Activated CD4-positive, alpha-beta T cell treated with anti-CD3 and anti-CD28 coated beads, Interleukin-2, amount 50 U/mL, for 16 hours (primary cell): ENCODE measurements at regions not wholly inside any gene's neighbourhood (a gene's known extent, or its start where the extent isn't known, plus 50 kb on each side); places are given as distances from the start of the nearest gene placed in this dataset.
"Not testable (repeated sequence)": the region's sequence is repeated elsewhere in the genome, so short reads cannot be mapped to it uniquely, and the experiment has no call there.

Source experiments
- DNase-seq: peaks from one replicate; pipeline ENCODE4 v3.0.0-alpha.2; 2020

- no peak for DNase-seq
Measured at GRCh38 chr13:55602784-55603183, 1537.9 kb upstream of the PRR20A start.

DNA sequence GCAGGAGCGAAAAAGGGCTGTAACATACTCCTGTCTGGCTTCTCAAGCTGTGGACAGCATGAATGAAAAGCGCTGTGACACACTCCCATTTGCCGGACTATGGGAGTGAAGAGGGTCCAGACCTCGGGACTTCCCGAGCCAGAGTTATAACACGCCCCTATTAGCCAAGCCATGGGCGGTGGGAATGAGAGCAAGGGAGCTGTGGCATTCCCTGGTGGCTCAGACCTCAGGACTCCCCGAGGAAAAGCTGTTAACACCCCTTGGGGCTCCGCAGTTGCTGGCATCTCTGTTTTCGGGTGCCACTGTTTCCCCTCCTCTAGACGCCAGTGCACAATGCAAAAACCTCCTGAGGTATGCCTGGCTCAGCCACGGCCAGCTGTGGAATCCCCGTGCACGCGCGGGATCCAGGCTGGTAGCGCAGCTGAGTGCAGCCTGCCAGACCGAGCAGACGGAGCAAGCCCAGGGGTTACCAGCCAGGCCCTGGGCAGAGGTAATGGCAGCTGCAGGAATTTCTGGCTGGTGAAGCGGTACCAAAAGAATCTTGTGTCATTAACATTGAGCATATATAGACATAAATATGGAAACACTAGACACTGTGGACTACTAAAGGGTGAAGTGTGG is 1534.6 kb upstream of the PRR20A start:
- no peak for DNase-seq

DNA sequence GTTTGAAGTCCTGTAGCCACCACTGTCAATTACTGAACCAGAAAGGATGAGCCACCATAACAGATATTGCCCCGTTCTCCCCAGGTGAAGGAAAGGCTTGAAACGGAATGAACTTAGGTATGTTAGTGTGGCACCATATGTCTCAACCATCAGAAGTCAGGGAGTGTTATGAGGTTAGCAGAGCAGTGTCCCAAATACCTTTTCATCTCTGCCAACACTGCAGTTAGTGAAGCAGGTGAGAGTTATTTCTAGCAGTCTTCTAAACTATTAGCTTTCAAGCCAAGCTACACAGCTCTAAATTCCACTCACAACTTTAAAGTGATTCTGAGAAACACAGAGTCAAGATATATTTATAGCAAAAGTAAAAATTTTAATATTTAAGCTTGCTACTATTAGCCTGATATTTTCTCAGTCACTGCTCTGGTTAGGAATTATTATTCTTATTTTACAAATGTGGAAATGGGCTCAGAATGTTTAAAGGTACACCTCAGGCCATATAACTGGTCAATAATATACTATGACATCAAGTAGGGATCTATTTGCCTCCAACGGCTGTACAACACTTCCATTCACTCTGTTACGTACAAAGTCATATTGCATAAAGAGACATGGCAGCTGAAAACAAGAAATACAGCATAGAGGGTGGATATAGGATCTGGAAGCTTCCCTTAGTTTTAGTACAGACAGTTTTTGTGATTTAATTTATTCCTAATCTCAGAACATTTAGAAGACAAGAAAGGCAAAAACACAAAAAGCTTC is 1527.1 kb upstream of the PRR20A start:
- no peak for DNase-seq

GRCh38 chr13:55615081-55615480 is 1525.6 kb upstream of the PRR20A start:
- no peak for DNase-seq

GRCh38 chr13:55617241-55617640 is 1523.5 kb upstream of the PRR20A start:
- DNase-seq = no peak

DNA sequence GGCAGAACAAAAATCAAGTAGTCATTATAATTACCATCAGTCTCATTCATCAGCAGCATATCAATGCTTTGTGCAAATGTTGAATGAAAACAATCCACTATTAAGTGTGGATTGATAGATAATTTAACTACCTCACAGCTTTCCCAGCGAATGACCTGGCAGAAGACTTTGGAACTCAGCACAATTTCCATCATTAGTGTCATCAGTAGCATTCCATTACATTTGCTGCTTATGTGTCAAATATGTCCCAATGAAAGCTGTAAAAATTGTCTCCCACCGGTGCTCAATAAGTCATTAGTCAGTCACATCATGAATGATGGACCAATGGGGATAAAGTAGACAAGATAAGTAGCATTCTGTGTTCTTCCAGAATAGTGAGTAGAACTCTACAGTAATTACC is 1513.5 kb upstream of the PRR20A start:
- DNase-seq = no peak

GRCh38 chr13:55632402-55632801 is 1508.3 kb upstream of the PRR20A start:
- no peak for DNase-seq

DNA sequence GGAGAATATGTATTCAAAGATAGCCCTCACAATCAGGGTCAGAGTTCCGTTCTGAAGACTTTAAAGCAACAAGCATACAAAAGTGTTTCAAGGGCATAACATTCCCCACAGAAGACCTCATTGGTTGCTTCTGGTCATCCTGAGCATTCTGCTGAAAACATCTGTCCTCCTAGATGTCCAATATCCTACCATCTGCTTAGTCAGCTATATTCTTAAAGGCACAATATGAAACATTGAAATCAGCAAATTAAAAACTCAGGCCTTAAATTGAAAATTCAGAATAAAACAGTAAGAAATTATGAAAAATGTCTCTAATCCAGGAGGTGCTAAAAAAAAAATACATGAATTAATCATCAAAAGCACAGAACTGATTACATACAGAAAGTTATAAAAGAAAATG is 1491.2 kb upstream of the PRR20A start:
- DNase-seq = no peak

DNA sequence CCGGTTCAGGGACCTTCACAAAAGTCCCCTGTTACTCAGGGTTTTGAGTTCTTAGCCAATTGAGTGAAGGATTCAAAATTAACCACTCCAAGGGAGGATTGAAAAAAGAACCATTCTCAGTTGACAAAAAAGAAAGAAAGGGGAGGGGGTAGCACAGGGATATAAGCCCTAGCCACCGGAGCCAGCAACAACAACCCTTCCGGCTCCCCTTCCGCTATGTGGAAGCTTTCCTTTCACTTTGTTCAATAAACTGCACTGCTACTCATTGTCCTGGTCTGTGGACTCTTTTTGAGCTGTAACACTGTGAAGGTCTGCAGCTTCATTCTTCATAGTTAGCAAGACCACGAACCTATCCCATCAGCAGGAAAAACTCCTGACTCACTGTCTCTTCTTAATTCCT is 1488.1 kb upstream of the PRR20A start:
- no peak for DNase-seq

DNA sequence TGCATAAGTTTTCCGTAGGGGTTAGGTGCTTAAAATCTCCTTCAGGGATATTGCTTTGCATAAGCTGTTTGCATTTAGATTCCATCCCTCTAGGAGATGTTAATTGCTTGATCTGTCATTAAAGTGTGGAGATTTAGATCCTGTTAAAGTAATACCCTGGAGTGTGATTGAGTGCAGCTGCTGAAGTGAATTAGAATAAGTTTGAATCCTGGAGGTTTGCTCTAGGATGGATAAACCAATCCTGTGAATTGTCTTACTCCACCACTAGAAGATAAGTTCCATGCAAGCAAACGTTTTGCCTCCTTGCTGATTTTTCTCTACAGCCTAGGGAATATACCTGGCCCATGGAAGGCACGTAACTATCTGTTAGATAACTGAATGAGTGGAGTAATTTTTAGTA is 1487.2 kb upstream of the PRR20A start:
- no peak for DNase-seq

DNA sequence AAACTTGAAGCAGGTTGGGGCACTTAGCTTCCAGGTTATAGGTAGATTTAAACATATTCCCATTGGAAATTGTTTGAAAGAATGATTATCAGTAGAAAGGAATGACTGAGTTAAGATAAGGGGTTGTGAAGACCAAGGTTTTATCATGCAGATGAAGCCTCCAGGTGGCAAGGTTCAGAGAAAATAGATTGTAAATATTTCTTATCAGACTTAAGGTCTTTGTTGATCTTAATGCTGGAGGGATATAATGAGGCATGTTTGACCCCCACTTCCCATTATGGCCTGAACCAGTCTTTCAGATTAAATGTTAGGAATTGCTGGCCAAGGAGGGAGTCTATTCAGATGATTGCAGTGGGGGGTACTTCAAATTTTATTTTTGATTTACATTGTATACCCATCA is 1486.5 kb upstream of the PRR20A start:
- DNase-seq = no peak

- not testable (repeated sequence) for DNase-seq
Measured at GRCh38 chr13:55660264-55660663, 1480.5 kb upstream of the PRR20A start.

DNA sequence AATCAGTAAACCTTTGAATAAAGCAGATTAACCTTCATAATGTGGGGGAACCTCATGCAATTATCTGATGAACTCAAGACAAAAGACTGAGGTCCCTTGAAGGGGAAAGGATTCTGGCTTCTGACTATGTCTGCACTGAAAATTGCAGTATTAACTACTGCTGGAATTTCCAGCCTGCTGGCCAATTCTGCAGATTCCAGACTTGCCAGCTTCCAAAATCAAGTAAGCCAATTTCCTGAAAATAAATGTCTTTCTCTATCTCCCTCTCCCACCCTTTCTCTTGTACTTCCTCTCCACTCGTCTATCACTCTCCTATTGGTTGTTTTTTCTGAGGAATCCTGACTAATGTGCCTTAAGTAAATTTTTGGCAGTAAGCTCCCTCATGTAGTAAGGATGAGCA is 1479.9 kb upstream of the PRR20A start:
- no peak for DNase-seq

DNA sequence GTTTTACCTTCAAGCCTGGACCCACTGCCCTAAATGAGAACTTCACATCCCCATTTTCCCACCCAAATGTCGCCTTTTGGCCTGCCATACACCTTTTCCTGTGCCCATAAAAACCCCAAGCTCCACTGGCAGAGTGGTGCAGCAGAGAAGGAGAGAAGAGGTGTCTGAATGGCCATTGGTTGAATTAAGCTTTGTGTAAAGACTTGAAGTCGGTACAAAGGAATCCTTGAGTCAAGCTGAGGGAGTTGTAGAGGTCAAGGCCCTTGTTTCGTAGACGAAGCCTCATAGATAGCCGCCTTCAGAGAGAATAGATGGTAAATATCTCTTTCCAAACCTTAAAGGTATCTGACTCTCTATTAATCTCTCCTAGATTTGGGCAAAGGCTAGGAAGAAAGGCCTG is 1479.2 kb upstream of the PRR20A start:
- no peak for DNase-seq

DNA sequence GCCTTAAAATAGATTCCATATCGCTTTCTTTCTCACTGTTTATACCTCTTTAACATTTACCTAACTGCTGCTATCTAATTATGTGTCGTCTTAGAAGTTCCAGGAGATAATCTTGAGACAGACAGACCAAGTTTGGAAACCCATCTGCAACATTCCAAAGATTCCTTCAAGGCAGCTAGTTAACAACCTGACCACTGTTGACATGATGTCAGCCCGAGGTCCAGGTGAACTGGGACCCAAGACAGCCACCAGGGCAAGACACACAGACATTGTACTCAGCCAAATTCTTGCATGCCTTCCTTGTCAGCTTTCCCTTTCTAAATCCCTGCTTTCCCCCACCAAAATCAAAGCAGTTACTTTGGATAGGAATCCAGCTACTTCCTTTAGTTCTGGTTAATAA is 1476.5 kb upstream of the PRR20A start:
- no peak for DNase-seq

GRCh38 chr13:55669051-55669450 is 1471.7 kb upstream of the PRR20A start:
- no peak for DNase-seq

DNA sequence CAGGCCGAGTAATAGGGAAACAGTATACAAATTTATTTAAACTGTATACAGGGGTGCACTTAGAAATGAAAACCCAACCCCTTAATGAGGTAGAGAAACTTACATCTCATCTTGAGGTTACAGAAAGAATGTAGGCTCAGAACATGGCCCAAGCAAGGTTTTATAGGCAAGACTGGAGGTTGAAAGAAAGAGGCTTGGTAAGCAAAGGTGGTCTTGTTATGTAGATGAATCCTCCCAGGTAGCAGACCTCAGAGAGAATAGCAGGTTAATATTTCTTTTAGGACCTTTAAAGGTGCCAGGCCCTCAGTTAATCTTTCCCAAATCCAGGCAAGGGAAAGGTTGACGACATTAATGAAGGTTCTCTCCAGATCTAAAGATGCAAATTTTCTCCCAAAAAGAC is 1466.8 kb upstream of the PRR20A start:
- DNase-seq = no peak

- DNase-seq = no peak
Measured at GRCh38 chr13:55682776-55683175, 1457.9 kb upstream of the PRR20A start.

- no peak for DNase-seq
Measured at GRCh38 chr13:55705526-55705925, 1435.2 kb upstream of the PRR20A start.

GRCh38 chr13:55705971-55706370 is 1434.7 kb upstream of the PRR20A start:
- DNase-seq = no peak

DNA sequence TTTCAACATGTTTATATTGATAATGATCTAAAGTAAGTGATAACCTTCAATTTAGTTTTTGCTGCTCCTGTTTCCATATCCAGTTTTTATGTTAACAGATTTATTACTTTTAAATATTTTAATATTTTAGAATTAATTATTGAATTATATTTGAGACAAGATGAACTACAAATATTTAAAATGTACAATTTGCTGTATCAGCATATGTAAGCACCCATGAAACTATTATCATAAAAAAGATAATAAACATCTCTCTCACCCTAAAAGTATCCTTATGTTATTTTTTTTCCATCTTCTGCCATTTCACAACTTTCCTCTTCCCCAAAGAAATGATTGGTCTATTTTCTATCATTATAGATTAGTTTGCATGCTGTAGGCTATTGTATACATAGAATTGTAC is 1426.6 kb upstream of the PRR20A start:
- no peak for DNase-seq

DNA sequence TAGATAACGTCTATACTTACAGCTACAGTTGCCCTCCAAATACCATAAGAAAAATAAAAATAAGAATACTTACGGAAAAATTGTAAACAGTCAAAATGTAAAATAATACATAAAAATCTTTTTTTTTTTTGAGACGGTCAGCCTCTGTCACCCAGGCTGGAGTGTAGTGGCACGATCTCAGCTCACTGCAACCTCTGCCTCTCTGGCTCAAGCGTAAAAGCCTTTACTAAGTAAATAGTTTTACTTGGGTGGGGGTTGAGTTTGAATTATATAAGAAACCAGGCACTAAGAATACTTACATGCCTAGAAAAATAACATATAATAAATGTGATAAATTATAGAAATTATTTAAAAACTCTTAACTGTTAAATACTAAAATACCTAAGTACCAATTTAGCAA is 1413.0 kb upstream of the PRR20A start:
- DNase-seq = no peak

DNA sequence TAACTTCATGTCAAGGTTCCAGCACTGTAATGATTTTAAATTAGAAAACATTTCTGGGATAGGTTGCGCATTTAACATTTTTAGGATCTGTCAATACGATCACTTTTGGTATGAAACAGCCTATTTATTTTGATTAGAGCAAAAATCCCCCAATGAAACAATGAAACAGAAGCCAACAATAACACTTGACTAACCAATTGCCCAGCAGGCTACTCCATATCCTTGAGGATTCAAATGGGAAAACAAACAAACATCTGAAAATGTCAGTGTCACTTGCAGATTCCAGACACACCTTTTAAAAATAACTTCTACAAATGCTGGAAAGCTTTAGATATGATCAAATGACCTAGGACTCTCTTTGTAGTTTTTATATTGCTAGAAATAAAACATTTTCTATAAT is 1412.5 kb upstream of the PRR20A start:
- no peak for DNase-seq

DNA sequence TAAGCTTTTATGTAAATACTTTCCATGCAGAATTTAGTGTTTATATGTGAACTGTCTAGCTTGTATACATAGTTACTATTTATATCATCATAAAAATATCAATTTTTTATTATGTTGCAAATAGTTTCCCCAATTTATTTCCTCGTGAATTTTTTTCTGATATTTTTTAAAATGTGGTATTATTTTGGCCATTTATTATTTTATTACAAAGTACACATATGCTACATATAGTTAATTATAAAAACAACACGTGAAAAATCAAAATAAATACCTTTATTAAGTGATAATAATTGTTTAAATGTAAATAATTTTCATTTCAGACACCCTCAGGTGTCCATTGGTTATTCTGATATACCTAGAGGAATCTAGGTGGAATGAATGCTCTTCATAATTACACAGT is 1394.9 kb upstream of the PRR20A start:
- no peak for DNase-seq

DNA sequence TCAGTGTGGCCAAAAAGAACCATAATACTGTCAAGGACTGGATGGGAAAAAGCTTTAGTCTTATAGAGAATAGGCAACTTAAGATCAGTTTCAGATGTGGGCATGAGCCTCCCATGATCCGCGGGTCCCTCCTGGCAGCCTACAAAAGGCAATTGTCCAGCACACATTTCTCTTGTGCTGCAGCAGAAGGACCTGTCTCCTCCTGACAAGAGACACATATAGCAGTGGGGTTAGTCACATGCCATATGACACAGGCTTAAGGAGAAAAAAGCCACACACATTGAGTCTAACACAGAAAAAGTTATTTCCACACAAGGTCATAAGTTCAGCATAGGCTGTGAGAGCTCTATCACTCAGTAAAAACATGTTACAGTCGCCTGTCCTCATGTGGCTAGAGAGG is 1378.7 kb upstream of the PRR20A start:
- DNase-seq = no peak
